Omental fat pad (tissue), 3 donors: ENCODE measurements at regions not wholly inside any gene's neighbourhood (a gene's known extent, or its start where the extent isn't known, plus 50 kb on each side); places are given as distances from the start of the nearest gene placed in this dataset.

Source experiments
- ATAC-seq: fragments of 150-250 bp; one replicate; pipeline ENCODE4 v1.9.1; 2016; ENCODE audit warnings: mild to moderate bottlenecking, moderate library complexity; ENCODE audit not compliant: low FRiP score
- DNase-seq: peaks from one replicate; pipeline ENCODE4 v3.0.0-alpha.2; 2019; ENCODE audit warnings: low spot score
- TF ChIP-seq, protein P1 (sequence below), 3 donors: fragments of 450-650 bp; IDR thresholded peaks; one replicate each; pipeline ENCODE4 v1.5.1; 2016 to 2017; ENCODE audit warnings: antibody characterized with exemption in 3 of 3, mild to moderate bottlenecking in 3 of 3, moderate library complexity in 2 of 3

DNA sequence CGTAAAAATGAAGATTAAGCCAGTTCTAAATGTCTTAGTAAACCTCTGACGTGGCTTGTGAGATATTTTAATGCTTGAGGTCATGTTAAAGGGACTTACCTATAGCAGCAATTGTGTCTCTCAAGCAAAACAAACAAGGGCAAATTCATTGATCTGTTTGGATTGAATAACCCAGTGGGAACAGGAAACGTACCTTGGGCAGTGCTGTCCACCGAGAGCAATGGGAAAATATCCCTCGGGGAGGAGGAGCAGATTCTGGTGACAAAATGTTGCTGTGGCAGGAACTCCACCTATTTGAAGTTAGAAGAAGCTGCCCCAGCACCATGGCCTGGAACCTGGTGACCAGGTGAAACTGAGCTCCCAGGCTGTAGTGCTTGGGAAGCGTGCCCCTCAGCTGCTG lies 107.1 kb upstream of the FZD8 start:
- no peak for DNase-seq
- ATAC-seq, result no peak
- TF ChIP-seq, protein P1, sequence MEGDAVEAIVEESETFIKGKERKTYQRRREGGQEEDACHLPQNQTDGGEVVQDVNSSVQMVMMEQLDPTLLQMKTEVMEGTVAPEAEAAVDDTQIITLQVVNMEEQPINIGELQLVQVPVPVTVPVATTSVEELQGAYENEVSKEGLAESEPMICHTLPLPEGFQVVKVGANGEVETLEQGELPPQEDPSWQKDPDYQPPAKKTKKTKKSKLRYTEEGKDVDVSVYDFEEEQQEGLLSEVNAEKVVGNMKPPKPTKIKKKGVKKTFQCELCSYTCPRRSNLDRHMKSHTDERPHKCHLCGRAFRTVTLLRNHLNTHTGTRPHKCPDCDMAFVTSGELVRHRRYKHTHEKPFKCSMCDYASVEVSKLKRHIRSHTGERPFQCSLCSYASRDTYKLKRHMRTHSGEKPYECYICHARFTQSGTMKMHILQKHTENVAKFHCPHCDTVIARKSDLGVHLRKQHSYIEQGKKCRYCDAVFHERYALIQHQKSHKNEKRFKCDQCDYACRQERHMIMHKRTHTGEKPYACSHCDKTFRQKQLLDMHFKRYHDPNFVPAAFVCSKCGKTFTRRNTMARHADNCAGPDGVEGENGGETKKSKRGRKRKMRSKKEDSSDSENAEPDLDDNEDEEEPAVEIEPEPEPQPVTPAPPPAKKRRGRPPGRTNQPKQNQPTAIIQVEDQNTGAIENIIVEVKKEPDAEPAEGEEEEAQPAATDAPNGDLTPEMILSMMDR (IDR thresholded peaks at IDR 0.05), result no peak

DNA sequence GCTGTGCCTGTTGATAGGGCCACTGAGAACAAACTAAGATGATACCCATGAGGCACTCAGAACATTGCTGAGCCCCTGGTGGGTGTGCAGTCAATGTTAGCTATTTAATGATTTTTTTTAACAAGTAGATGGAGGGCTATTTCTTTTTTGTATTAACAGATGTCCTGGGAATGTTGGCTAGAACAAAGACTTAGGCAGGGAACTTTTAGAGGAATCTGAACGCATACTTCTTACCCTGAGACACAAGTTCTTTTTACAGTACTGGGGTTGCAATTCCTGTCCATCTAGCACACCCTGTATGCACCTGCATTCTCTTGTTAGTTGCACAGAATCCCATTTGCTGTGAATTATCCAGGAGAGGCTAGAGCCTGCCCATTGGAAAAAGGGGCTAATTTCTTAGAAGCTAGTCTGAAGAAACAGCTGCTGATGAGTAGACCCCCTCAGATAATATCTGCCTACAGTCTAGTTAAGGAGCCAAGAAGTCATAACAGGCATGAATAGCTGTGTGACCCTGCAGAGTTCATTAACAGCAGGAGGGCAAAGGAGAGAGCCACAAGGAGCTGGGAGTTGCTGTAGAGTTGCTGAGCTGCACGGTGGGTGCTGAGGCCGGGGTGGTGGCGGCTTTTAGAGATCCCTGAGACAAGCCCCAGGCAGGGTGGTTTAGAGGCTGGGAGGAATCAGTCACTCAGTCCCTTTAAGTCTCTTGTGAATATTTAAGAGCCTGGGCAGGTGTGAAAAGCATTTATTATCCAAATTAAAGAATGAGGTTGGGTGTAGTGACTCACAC lies 103.7 kb upstream of the FZD8 start:
- TF ChIP-seq, protein P1 (IDR thresholded peaks at IDR 0.05), result no peak
- DNase-seq (no peak), ATAC-seq (no peak)

DNA sequence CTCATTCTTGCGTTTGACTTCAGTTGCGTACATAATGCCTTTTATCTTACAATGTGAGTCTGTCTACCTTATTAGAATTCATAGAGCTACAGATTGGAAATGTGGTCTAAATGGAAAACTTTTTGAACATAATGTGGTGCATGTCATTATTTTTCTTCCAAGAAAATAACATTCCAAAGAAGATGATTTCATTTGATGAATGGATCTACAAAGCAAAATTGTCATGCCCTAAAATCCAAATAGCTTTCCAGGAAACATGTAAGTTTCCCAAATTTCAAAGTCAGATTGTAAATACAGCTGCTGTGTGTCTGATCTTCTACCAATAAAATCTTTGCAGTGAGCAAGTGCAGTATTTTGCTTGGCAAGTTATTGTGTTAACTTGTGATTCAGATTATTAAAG lies 101.8 kb upstream of the FZD8 start:
- DNase-seq (no peak), ATAC-seq (no peak)
- TF ChIP-seq, protein P1 (IDR thresholded peaks at IDR 0.05), result no peak

DNA sequence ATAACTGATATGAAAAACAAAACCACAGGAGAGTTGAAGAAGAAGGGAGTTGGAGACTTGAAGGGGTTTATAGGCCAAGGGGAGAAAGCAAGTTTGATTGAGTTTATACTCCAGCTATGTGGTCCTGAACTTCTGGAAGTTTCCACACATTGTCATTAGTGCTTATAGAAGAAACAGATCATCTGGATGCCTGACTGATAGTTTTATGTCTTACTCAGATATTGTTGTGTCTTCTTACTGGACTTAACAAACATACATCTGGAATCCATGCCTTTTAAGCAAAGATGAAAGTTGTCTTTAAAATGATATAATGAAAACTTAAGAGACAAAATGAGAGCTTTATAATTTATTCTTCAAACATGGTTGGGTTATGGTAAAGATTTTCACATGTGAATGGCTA lies 101.3 kb upstream of the FZD8 start:
- TF ChIP-seq, protein P1 (IDR thresholded peaks at IDR 0.05), result no peak
- DNase-seq (no peak), ATAC-seq (no peak)

DNA sequence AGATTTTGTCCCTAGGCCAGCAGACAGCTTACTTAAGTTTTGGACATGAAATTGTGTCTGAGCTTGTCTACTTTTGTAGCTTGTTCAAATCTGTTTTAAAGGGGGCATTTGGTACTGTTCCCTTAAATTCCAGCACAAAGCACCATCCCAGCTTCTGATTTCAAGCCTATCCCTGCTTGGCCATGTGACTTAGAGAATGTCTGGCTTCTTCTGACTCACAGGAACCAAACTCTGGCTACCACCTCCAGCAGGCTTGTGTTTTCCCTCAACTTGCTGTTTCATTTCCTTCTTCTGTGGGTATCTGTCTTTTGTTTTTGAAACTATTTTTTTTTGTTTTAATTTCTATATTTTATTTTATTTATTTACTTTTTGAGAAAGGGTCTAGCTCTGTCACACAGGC lies 97.9 kb upstream of the FZD8 start:
- TF ChIP-seq, protein P1 (IDR thresholded peaks at IDR 0.05), result no peak
- DNase-seq (no peak), ATAC-seq (no peak)

DNA sequence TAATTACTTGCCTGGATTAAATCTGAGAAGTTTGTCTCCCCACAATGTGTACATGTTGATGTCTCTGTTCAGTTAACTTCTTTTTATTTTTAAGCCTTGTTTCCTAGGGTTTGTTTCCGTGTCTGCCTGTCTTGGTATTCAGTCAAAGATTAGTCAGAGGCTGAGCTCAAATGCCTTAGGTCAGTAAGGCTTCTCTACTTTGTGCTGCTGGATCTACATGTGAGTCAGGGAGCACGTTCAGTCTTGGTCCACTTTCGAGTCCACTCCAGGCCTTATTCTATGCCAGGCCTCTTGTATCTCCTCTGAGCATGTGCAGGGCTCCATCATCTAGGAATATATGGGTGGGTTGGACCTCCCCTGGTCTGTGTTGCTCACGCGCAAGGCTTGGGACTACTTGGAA lies 93.3 kb upstream of the FZD8 start:
- DNase-seq, result no peak
- TF ChIP-seq, protein P1 (IDR thresholded peaks at IDR 0.05), result no peak
- ATAC-seq, result no peak

DNA sequence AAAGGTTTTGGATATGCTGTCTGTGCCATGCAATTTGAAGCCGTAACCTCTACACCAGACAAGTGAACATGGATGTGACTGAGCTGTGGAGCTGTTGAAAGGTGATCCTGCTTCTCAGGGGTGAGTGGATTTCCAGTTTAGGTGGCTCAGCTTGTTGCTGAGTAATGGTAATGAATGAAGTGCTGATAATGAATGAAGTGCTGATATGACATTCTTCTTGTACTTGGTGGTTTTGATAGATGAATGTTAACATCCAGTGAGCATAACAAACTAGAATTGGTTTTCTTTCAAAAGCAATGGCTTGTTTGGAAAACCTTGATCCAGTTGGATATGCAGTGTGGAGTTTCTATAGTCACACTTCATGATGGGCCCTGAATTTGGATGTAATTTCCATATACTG lies 89.7 kb upstream of the FZD8 start:
- ATAC-seq (no peak), DNase-seq (no peak)
- TF ChIP-seq, protein P1 (IDR thresholded peaks at IDR 0.05), result no peak
